Esophagus squamous epithelium (tissue), 4 donors: ENCODE measurements at regions not wholly inside any gene's neighbourhood (a gene's known extent, or its start where the extent isn't known, plus 50 kb on each side); places are given as distances from the start of the nearest gene placed in this dataset.

ENCODE experiments used
- CTCF ChIP-seq, 6 experiments: fragments of 450-650 bp in 4 of 6; fragments of 200-600 bp in 2 of 6; sonication (generic) in 2 of 6; IDR thresholded peaks; one replicate each; pipeline ENCODE4 v1.5.1; 2016 to 2019; ENCODE audit warnings: antibody characterized with exemption in 6 of 6, mild to moderate bottlenecking in 4 of 6, moderate library complexity in 4 of 6
- POLR2A ChIP-seq, 4 donors: fragments of 450-650 bp; IDR thresholded peaks; one replicate each; pipeline ENCODE4 v1.6.1; 2017; ENCODE audit warnings: antibody characterized with exemption in 4 of 4, mild to moderate bottlenecking in 4 of 4, moderate library complexity in 3 of 4

GRCh38 chr5:167528651-167529050 lies 762.8 kb upstream of the WWC1 start:
- TF ChIP-seq CTCF (IDR thresholded peaks at IDR 0.05): no peak
- no peak for TF ChIP-seq POLR2A (IDR thresholded peaks at IDR 0.05)
